Fibroblast of lung (primary cell): ENCODE measurements at regions not wholly inside any gene's neighbourhood (a gene's known extent, or its start where the extent isn't known, plus 50 kb on each side); places are given as distances from the start of the nearest gene placed in this dataset.

Experiments used
- DNase-seq, 2 donors: peaks; one replicate each; pipeline versions ENCODE4 v3.0.0 to v3.0.0-alpha.2; 2010; ENCODE audit warnings: low read depth in 2 of 2
- H2AFZ ChIP-seq: 2 replicates; pipeline ENCODE4 v1.5.1; 2012; ENCODE audit warnings: low read length, control low read depth, inconsistent platforms
- H3K27ac ChIP-seq: 2 replicates; pipeline ENCODE4 v1.5.1; 2011; ENCODE audit warnings: low read length, control low read depth; ENCODE audit not compliant: insufficient read depth
- H3K27me3 ChIP-seq: 2 replicates; pipeline ENCODE4 v1.5.1; 2011; ENCODE audit warnings: mild to moderate bottlenecking, low read length; ENCODE audit not compliant: control insufficient read depth, insufficient read depth
- H3K36me3 ChIP-seq: 2 replicates; pipeline ENCODE4 v1.5.1; 2011; ENCODE audit warnings: low read length; ENCODE audit not compliant: control insufficient read depth, insufficient read depth
- H3K4me1 ChIP-seq: 2 replicates; pipeline ENCODE4 v1.5.1; 2011; ENCODE audit warnings: low read length; ENCODE audit not compliant: control insufficient read depth, insufficient read depth; ENCODE audit errors: extremely low read depth
- H3K4me2 ChIP-seq: 2 replicates; pipeline ENCODE4 v1.5.1; 2011; ENCODE audit warnings: low read length, control low read depth; ENCODE audit not compliant: insufficient read depth; ENCODE audit errors: extremely low read depth
- H3K4me3 ChIP-seq, 4 experiments: fragments of 200-600 bp in 1 of 4; sonication (generic) in 1 of 4; replicated peaks in 1 of 4; 2 replicates each; pipeline ENCODE4 v1.5.1; 2011 to 2016; ENCODE audit warnings: low read length in 4 of 4, low read depth in 3 of 4, mild to moderate bottlenecking in 3 of 4, control low read depth in 2 of 4, inconsistent platforms in 1 of 4, mixed read lengths in 1 of 4; ENCODE audit not compliant: insufficient read depth in 1 of 4; ENCODE audit errors: control extremely low read depth in 1 of 4
- H3K79me2 ChIP-seq: 2 replicates; pipeline ENCODE4 v1.5.1; 2012; ENCODE audit warnings: mild to moderate bottlenecking, low read length, inconsistent platforms; ENCODE audit not compliant: control insufficient read depth, insufficient read depth
- H3K9ac ChIP-seq: 2 replicates; pipeline ENCODE4 v1.5.1; 2011; ENCODE audit warnings: mild to moderate bottlenecking, low read length, control low read depth; ENCODE audit not compliant: insufficient read depth
- H3K9me3 ChIP-seq: 2 replicates; pipeline ENCODE4 v1.5.1; 2012; ENCODE audit warnings: low read depth, low read length; ENCODE audit not compliant: control insufficient read depth, insufficient read depth
- H4K20me1 ChIP-seq: 2 replicates; pipeline ENCODE4 v1.5.1; 2011; ENCODE audit warnings: low read length; ENCODE audit not compliant: control insufficient read depth, insufficient read depth; ENCODE audit errors: extremely low read depth
- EZH2 ChIP-seq: IDR thresholded peaks from 2 replicates; pipeline ENCODE4 v1.5.1; 2012; ENCODE audit warnings: low read length, control low read depth, mild to moderate bottlenecking; ENCODE audit errors: missing control alignments
- TF ChIP-seq, protein P1 (sequence below), 2 donors: IDR thresholded peaks in 1 of 2; conservative IDR thresholded peaks in 1 of 2; 1 replicate in 1 of 2; 2 replicates in 1 of 2; pipeline ENCODE4 v1.5.1; 2011 to 2012; ENCODE audit warnings: low read length in 2 of 2, control low read depth in 1 of 2, inconsistent platforms in 1 of 2, low read depth in 1 of 2, mild to moderate bottlenecking in 1 of 2

GRCh38 chr11:91296629-91297028 is 928.0 kb upstream of the FAT3 start:
- H3K4me1 ChIP-seq, result no peaks in the 10 kb centered on the region
- no peak overlapping the region for H3K27ac ChIP-seq
- no peak overlapping the region for H3K4me3 ChIP-seq
- H3K36me3 ChIP-seq, result no peaks in the 10 kb centered on the region
- H3K9me3 ChIP-seq, result no peaks in the 10 kb centered on the region
- peak in 1 of 2 donors; percentile 83 for DNase-seq
- TF ChIP-seq, protein P1, sequence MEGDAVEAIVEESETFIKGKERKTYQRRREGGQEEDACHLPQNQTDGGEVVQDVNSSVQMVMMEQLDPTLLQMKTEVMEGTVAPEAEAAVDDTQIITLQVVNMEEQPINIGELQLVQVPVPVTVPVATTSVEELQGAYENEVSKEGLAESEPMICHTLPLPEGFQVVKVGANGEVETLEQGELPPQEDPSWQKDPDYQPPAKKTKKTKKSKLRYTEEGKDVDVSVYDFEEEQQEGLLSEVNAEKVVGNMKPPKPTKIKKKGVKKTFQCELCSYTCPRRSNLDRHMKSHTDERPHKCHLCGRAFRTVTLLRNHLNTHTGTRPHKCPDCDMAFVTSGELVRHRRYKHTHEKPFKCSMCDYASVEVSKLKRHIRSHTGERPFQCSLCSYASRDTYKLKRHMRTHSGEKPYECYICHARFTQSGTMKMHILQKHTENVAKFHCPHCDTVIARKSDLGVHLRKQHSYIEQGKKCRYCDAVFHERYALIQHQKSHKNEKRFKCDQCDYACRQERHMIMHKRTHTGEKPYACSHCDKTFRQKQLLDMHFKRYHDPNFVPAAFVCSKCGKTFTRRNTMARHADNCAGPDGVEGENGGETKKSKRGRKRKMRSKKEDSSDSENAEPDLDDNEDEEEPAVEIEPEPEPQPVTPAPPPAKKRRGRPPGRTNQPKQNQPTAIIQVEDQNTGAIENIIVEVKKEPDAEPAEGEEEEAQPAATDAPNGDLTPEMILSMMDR (conservative IDR thresholded peaks at IDR 0.05 in 1 of 2, IDR thresholded peaks at IDR 0.05 in 1 of 2; ENCODE audit: low read depth in 1 of 2, low read length in 2 of 2), result no peak
- no peak for TF ChIP-seq EZH2
- no peaks in the 10 kb centered on the region for H3K79me2 ChIP-seq
- no peaks in the 10 kb centered on the region for H4K20me1 ChIP-seq
- H3K9ac ChIP-seq, result no peak overlapping the region
- H3K27me3 ChIP-seq, result no peaks in the 10 kb centered on the region
- no peak overlapping the region for H2AFZ ChIP-seq
- H3K4me2 ChIP-seq, result no peak overlapping the region

- H3K9ac ChIP-seq, result no peak overlapping the region
- H4K20me1 ChIP-seq, result no peaks in the 10 kb centered on the region
- H3K27ac ChIP-seq, result no peak overlapping the region
Observed at GRCh38 chr11:91295591-91295990, 929.0 kb upstream of the FAT3 start.

DNA sequence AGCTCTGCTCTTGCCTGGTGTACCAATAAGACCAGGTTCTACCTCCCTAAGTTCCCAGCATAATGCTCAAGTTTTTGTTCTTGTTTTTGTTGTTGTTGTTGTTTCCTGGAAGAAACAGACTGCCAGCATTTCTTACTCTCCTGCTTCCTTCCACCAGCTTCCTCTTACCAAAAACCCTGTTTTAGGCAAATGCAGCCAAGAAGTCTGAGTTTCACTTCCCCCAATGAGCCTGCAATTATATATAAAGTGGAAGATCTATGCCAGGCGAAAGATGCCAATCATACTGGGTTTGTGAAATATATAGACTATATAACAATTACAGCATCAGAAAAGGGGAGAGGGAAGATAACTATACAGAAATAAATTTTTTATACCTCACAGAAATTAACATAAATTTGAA is 931.5 kb upstream of the FAT3 start:
- no peak overlapping the region for H3K9ac ChIP-seq
- no peaks in the 10 kb centered on the region for H3K27me3 ChIP-seq
- H3K4me3 ChIP-seq, result no peak overlapping the region
- H3K9me3 ChIP-seq, result no peaks in the 10 kb centered on the region
- no peaks in the 10 kb centered on the region for H3K4me1 ChIP-seq
- H3K27ac ChIP-seq, result no peak overlapping the region
- H2AFZ ChIP-seq, result no peak overlapping the region
- no peaks in the 10 kb centered on the region for H3K79me2 ChIP-seq
- no peak for DNase-seq
- no peaks in the 10 kb centered on the region for H3K36me3 ChIP-seq
- TF ChIP-seq, protein P1 (conservative IDR thresholded peaks at IDR 0.05 in 1 of 2, IDR thresholded peaks at IDR 0.05 in 1 of 2; ENCODE audit: low read depth in 1 of 2, low read length in 2 of 2), result no peak
- TF ChIP-seq EZH2, result no peak
- no peaks in the 10 kb centered on the region for H4K20me1 ChIP-seq
- no peak overlapping the region for H3K4me2 ChIP-seq

More at GRCh38 chr11:91295591-91295990, 929.0 kb upstream of the FAT3 start:
- peak in 1 of 2 donors; percentile 33 for DNase-seq
- no peak overlapping the region for H2AFZ ChIP-seq
- TF ChIP-seq, protein P1 (conservative IDR thresholded peaks at IDR 0.05 in 1 of 2, IDR thresholded peaks at IDR 0.05 in 1 of 2; ENCODE audit: low read depth in 1 of 2, low read length in 2 of 2), result no peak
- TF ChIP-seq EZH2, result no peak
- no peaks in the 10 kb centered on the region for H3K27me3 ChIP-seq
- no peaks in the 10 kb centered on the region for H3K9me3 ChIP-seq
- H3K4me2 ChIP-seq, result no peak overlapping the region
- H3K4me3 ChIP-seq, result no peak overlapping the region
- no peaks in the 10 kb centered on the region for H3K4me1 ChIP-seq
- no peaks in the 10 kb centered on the region for H3K36me3 ChIP-seq
- no peaks in the 10 kb centered on the region for H3K79me2 ChIP-seq
